ENCODE measurements at regions not wholly inside any gene's neighbourhood (a gene's known extent, or its start where the extent isn't known, plus 50 kb on each side); places are given as distances from the start of the nearest gene placed in this dataset.

DNA sequence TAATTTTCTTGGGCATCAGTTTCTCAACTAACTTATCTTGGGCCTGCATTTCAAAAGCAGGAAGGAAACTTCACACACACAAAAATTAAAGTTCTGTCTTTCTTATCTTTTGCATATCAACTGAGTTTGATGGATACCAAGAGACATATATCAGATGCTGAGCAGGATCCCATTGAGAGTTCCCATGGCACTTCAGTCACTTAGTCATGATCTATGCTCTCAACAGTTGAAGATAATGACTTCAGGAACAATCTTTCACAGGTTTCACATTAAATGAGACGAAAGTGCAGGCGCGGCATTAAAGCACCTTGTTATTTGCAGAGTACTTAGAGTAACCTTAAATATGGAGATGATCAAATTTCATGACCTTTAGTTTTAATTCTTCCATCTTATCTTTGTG, 2139.8 kb upstream of the CELF4 start:
- peaks cover 4% of the 10 kb centered on the region for H3K9me3 ChIP-seq (replicated peaks; ENCODE audit: control insufficient read depth, insufficient read depth, low read length)
- intact Hi-C loops (cut with micrococcal nuclease) (no loop called here), dilution Hi-C loops (cut with MboI; ENCODE audit: extremely low pct_ligation_motif_present, low sequenced_read_pairs) (no loop called here)
- no peaks in the 10 kb centered on the region for H3K79me2 ChIP-seq (ENCODE audit: control insufficient read depth, insufficient read depth, low read length)
- H3K9me1 ChIP-seq (replicated peaks; ENCODE audit: control insufficient read depth, extremely low read depth, insufficient read depth, low read length): no peaks in the 10 kb centered on the region
- no peaks in the 10 kb centered on the region for H3K36me3 ChIP-seq (ENCODE audit: control insufficient read depth in 2 of 2, extremely low read depth in 1 of 2, insufficient read depth in 2 of 2, low read length in 2 of 2)
- H3K27me3 ChIP-seq (ENCODE audit: control insufficient read depth in 2 of 2, insufficient read depth in 2 of 2, low read length in 2 of 2): no peaks in the 10 kb centered on the region
- DNase-seq (ENCODE audit: low read depth, low spot score) (no peak), FAIRE-seq (no peak)
- H3K9ac ChIP-seq (replicated peaks; ENCODE audit: extremely low read depth, insufficient read depth, low read length): no peak overlapping the region
- no peak overlapping the region for H3K4me2 ChIP-seq (ENCODE audit: insufficient read depth, low read length)
- H3K4me1 ChIP-seq (ENCODE audit: control insufficient read depth, extremely low read depth, insufficient read depth, low read length): peaks cover 10% of the 10 kb centered on the region
- H3K27ac ChIP-seq (ENCODE audit: insufficient read depth, low read depth, low read length): no peak overlapping the region
- TF ChIP-seq MYC (IDR thresholded peaks at IDR 0.05; ENCODE audit: low read depth, low read length) (no peak), POLR2AphosphoS5 (IDR thresholded peaks at IDR 0.05; ENCODE audit: insufficient read depth, low read depth, low read length) (no peak), POLR2A (IDR thresholded peaks at IDR 0.05; ENCODE audit: low read depth, low read length) (no peak), EZH2 (IDR thresholded peaks at IDR 0.05; ENCODE audit: borderline replicate concordance, low read depth, low read length, severe bottlenecking) (no peak), FOS (IDR thresholded peaks at IDR 0.05; ENCODE audit: borderline replicate concordance, insufficient read depth, low read length) (no peak), GATA2 (IDR thresholded peaks at IDR 0.05; ENCODE audit: insufficient read depth, insufficient read length, low read depth, low read length) (no peak), JUN (IDR thresholded peaks at IDR 0.05; ENCODE audit: borderline replicate concordance, insufficient read depth, insufficient read length, low read depth) (no peak)
- TF ChIP-seq, protein P1, sequence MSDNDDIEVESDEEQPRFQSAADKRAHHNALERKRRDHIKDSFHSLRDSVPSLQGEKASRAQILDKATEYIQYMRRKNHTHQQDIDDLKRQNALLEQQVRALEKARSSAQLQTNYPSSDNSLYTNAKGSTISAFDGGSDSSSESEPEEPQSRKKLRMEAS (IDR thresholded peaks at IDR 0.05; ENCODE audit: insufficient read depth, insufficient read length): no peak
- TF ChIP-seq, protein P2, sequence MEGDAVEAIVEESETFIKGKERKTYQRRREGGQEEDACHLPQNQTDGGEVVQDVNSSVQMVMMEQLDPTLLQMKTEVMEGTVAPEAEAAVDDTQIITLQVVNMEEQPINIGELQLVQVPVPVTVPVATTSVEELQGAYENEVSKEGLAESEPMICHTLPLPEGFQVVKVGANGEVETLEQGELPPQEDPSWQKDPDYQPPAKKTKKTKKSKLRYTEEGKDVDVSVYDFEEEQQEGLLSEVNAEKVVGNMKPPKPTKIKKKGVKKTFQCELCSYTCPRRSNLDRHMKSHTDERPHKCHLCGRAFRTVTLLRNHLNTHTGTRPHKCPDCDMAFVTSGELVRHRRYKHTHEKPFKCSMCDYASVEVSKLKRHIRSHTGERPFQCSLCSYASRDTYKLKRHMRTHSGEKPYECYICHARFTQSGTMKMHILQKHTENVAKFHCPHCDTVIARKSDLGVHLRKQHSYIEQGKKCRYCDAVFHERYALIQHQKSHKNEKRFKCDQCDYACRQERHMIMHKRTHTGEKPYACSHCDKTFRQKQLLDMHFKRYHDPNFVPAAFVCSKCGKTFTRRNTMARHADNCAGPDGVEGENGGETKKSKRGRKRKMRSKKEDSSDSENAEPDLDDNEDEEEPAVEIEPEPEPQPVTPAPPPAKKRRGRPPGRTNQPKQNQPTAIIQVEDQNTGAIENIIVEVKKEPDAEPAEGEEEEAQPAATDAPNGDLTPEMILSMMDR (IDR thresholded peaks at IDR 0.05; ENCODE audit: extremely low read depth in 1 of 2, insufficient read depth in 1 of 2, low read depth in 1 of 2, low read length in 2 of 2): no peak
- ChIA-PET POLR2A (no interaction called here), CTCF (interaction anchor here (0.7 kb wide), 1 partner anchor 29 kb away, joined by 3 read pairs; no protein-coding TSS in a partner anchor)
- no peak overlapping the region for H3K4me3 ChIP-seq (replicated peaks in 1 of 3; ENCODE audit: insufficient read depth in 1 of 3, low read depth in 1 of 3, low read length in 3 of 3)
- H4K20me1 ChIP-seq (replicated peaks; ENCODE audit: control insufficient read depth, extremely low read depth, insufficient read depth, low read length): no peaks in the 10 kb centered on the region
- H2AFZ ChIP-seq (ENCODE audit: low read depth, low read length): no peak overlapping the region
- no TSS peak for BruUV-seq (replicated peaks)

All from endothelial cell of umbilical vein (primary cell).